Breast epithelium (tissue), 3 donors: ENCODE measurements at regions not wholly inside any gene's neighbourhood (a gene's known extent, or its start where the extent isn't known, plus 50 kb on each side); places are given as distances from the start of the nearest gene placed in this dataset.

Experiments
- CTCF ChIP-seq, 3 donors: fragments of 450-650 bp; IDR thresholded peaks; one replicate each; pipeline ENCODE4 v1.5.1; 2016 to 2017; ENCODE audit warnings: antibody characterized with exemption in 3 of 3, mild to moderate bottlenecking in 3 of 3, moderate library complexity in 3 of 3
- POLR2A ChIP-seq: fragments of 450-650 bp; IDR thresholded peaks from one replicate; pipeline ENCODE4 v1.6.1; 2016; ENCODE audit warnings: antibody characterized with exemption, mild to moderate bottlenecking, moderate library complexity
- POLR2AphosphoS5 ChIP-seq, 3 donors: sonication (generic); formaldehyde crosslinking; IDR thresholded peaks; one replicate each; pipeline ENCODE4 v1.6.1; 2017; ENCODE audit warnings: antibody characterized with exemption in 3 of 3

- no peak for TF ChIP-seq CTCF (IDR thresholded peaks at IDR 0.05)
- no peak for TF ChIP-seq POLR2AphosphoS5 (IDR thresholded peaks at IDR 0.05)
- TF ChIP-seq POLR2A = no peak
These were observed 292.0 kb upstream of the CCL2 start for GRCh38 chr17:33962857-33963655.
